Loucy (cell line): ENCODE measurements at regions not wholly inside any gene's neighbourhood (a gene's known extent, or its start where the extent isn't known, plus 50 kb on each side); places are given as distances from the start of the nearest gene placed in this dataset.

Experiments used
- H2AFZ ChIP-seq: fragments of 200-600 bp; sonication (generic); 2 replicates; pipeline ENCODE4 v1.6.0; 2016; ENCODE audit warnings: antibody characterized with exemption, mild to moderate bottlenecking, low read length, moderate library complexity
- H3F3A ChIP-seq: fragments of 200-600 bp; 2 replicates; pipeline ENCODE4 v1.6.0; 2016; ENCODE audit warnings: antibody characterized with exemption, low read depth, mild to moderate bottlenecking
- H3K27me3 ChIP-seq: fragments of 200-600 bp; sonication (generic); 2 replicates; pipeline ENCODE4 v1.6.1; 2014; ENCODE audit warnings: low read length, mild to moderate bottlenecking; ENCODE audit not compliant: insufficient read depth, poor library complexity, severe bottlenecking
- H3K36me3 ChIP-seq: fragments of 200-600 bp; sonication (generic); 2 replicates; pipeline ENCODE4 v1.6.1; 2016; ENCODE audit warnings: low read length; ENCODE audit not compliant: insufficient read depth
- H3K4me1 ChIP-seq: fragments of 200-600 bp; sonication (generic); 2 replicates; pipeline ENCODE4 v1.5.1; 2014; ENCODE audit warnings: low read length, mild to moderate bottlenecking; ENCODE audit not compliant: insufficient read depth, poor library complexity, severe bottlenecking
- H3K4me2 ChIP-seq: fragments of 200-600 bp; sonication (generic); 2 replicates; pipeline ENCODE4 v1.6.0; 2014; ENCODE audit warnings: antibody characterized with exemption, low read length, low read depth, mild to moderate bottlenecking; ENCODE audit not compliant: poor library complexity, severe bottlenecking
- H3K4me3 ChIP-seq: fragments of 200-600 bp; sonication (generic); 2 replicates; pipeline ENCODE4 v1.5.1; 2014; ENCODE audit warnings: low read length, mild to moderate bottlenecking, mixed read lengths; ENCODE audit not compliant: poor library complexity, severe bottlenecking
- H3K79me2 ChIP-seq: fragments of 200-600 bp; sonication (generic); 2 replicates; pipeline ENCODE4 v1.6.1; 2014; ENCODE audit warnings: low read length; ENCODE audit not compliant: insufficient read depth
- H3K9ac ChIP-seq: fragments of 200-600 bp; sonication (generic); 2 replicates; pipeline ENCODE4 v1.6.0; 2014; ENCODE audit warnings: mild to moderate bottlenecking, low read depth, low read length, moderate library complexity; ENCODE audit not compliant: poor library complexity, severe bottlenecking
- H3K9me2 ChIP-seq: fragments of 200-600 bp; sonication (generic); replicated peaks from 2 replicates; pipeline ENCODE4 v1.6.1; 2016; ENCODE audit warnings: low read depth, low read length, mixed read lengths
- H3K9me3 ChIP-seq: fragments of 200-600 bp; sonication (generic); 2 replicates; pipeline ENCODE4 v1.6.1; 2014; ENCODE audit warnings: mild to moderate bottlenecking, antibody characterized with exemption, low read length, low read depth; ENCODE audit not compliant: insufficient read depth
- H4K20me1 ChIP-seq: fragments of 200-600 bp; sonication (generic); 2 replicates; pipeline ENCODE4 v1.6.0; 2014; ENCODE audit warnings: antibody characterized with exemption, low read length, mild to moderate bottlenecking; ENCODE audit not compliant: insufficient read depth, poor library complexity, severe bottlenecking
- EZH2phosphoT487 ChIP-seq: fragments of 200-600 bp; IDR thresholded peaks from 2 replicates; pipeline ENCODE4 v1.6.1; 2018; ENCODE audit warnings: antibody characterized with exemption, mild to moderate bottlenecking, moderate library complexity, borderline replicate concordance
- TF ChIP-seq, protein P1 (sequence below): fragments of 200-600 bp; sonication (generic); conservative IDR thresholded peaks from 2 replicates; pipeline ENCODE4 v1.5.1; 2014; ENCODE audit warnings: mild to moderate bottlenecking, antibody characterized with exemption, low read length

DNA sequence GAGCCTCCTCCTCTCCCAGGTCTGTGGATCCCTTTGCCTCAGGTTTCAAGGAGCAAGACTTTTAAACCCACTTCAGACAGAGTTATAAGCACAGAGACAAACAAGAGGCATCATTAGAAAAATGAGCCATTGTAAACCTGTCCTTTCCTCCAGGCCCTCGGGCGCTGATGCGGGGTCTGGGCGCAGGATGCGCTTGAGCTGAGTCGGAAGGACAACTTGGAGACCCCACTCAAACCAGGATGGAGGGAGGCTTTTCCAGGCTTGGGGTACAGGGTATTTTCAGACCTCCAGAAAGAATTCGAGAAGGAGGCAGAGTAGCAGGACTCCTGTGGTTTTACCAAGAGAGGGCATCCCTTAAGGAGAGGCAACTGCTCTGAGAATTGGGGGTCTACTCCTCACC, 155.6 kb downstream of the NUFIP1 start:
- H3K4me3 ChIP-seq = no peak overlapping the region
- no peaks in the 10 kb centered on the region for H3K27me3 ChIP-seq
- no peaks in the 10 kb centered on the region for H3F3A ChIP-seq
- TF ChIP-seq, protein P1, sequence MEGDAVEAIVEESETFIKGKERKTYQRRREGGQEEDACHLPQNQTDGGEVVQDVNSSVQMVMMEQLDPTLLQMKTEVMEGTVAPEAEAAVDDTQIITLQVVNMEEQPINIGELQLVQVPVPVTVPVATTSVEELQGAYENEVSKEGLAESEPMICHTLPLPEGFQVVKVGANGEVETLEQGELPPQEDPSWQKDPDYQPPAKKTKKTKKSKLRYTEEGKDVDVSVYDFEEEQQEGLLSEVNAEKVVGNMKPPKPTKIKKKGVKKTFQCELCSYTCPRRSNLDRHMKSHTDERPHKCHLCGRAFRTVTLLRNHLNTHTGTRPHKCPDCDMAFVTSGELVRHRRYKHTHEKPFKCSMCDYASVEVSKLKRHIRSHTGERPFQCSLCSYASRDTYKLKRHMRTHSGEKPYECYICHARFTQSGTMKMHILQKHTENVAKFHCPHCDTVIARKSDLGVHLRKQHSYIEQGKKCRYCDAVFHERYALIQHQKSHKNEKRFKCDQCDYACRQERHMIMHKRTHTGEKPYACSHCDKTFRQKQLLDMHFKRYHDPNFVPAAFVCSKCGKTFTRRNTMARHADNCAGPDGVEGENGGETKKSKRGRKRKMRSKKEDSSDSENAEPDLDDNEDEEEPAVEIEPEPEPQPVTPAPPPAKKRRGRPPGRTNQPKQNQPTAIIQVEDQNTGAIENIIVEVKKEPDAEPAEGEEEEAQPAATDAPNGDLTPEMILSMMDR = no peak
- no peak for TF ChIP-seq EZH2phosphoT487
- no peaks in the 10 kb centered on the region for H4K20me1 ChIP-seq
- no peaks in the 10 kb centered on the region for H3K36me3 ChIP-seq
- no peak overlapping the region for H3K9ac ChIP-seq
- H3K79me2 ChIP-seq = no peaks in the 10 kb centered on the region
- H2AFZ ChIP-seq = no peak overlapping the region
- H3K4me2 ChIP-seq = no peak overlapping the region
- H3K4me1 ChIP-seq = no peaks in the 10 kb centered on the region
- H3K9me2 ChIP-seq = no peaks in the 10 kb centered on the region
- no peaks in the 10 kb centered on the region for H3K9me3 ChIP-seq

DNA sequence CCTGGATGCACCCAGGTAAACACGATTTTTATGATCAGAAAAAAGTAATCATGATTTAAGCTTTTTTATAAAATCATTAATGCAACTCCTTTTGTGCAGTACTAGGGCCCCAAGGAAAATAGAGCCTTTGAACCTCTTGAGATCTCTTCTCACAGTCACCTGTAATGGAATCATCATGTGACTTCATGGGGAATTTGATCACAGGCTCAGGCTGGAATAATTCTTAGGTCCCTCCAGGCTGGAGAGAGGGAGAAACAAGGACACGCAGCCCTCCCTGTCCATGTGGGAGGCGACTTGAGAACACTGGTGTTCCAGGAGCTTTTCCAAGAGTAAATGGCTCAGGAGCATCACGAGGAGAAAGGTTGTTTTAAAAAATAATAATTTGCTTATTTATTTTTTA, 156.1 kb downstream of the NUFIP1 start:
- Histone ChIP-seq H3K4me3 (no peak overlapping the region), H3K9me2 (no peaks in the 10 kb centered on the region), H4K20me1 (no peaks in the 10 kb centered on the region), H3K4me1 (no peaks in the 10 kb centered on the region), H3K36me3 (no peaks in the 10 kb centered on the region), H3K9me3 (no peaks in the 10 kb centered on the region), H3K27me3 (no peaks in the 10 kb centered on the region), H3K79me2 (no peaks in the 10 kb centered on the region), H3K9ac (no peak overlapping the region), H2AFZ (no peak overlapping the region), H3K4me2 (no peak overlapping the region), H3F3A (no peaks in the 10 kb centered on the region)
- TF ChIP-seq, protein P1 = no peak
- no peak for TF ChIP-seq EZH2phosphoT487

DNA sequence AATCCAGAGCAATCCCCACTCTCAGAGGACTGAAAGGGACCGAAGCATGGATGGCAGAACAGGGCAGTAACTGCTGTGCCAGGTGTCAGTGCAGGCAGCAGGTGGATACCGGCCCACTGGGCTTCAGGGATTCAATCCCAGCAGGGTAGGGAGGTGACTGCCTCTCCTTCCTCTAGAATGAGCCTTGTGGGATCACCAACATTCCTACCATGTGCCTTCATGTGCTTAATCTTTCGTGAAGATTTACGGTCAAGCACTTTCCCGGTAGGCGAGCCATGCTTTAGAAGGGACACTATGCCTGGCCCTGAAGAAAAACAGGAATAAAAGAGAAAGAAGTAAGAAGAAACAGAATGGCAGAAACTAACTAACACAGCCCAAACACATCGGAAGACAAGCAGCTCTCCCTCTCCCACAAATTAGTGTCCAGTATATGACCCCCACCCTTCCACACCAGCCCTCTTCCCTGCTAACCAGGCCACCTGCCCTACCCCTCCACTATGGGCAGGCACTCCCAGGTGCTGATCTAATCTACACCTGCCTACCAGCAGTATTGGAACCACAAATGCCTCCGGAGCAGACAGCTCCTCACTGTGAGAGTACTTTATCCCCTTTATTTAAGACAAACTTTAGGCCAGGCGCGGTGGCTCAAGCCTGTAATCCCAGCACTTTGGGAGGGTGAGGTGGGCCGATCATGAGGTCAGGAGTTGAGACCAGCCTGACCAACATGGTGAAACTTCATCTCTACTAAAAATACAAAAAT, 162.5 kb downstream of the NUFIP1 start:
- H3K9me2 ChIP-seq = no peaks in the 10 kb centered on the region
- H2AFZ ChIP-seq = no peak overlapping the region
- no peaks in the 10 kb centered on the region for H3K79me2 ChIP-seq
- H3K4me2 ChIP-seq = no peak overlapping the region
- TF ChIP-seq, protein P1 = no peak
- TF ChIP-seq EZH2phosphoT487 = no peak
- no peaks in the 10 kb centered on the region for H3K36me3 ChIP-seq
- no peaks in the 10 kb centered on the region for H3K4me1 ChIP-seq
- no peak overlapping the region for H3K4me3 ChIP-seq
- H3K9me3 ChIP-seq = no peaks in the 10 kb centered on the region
- no peaks in the 10 kb centered on the region for H4K20me1 ChIP-seq
- no peaks in the 10 kb centered on the region for H3F3A ChIP-seq
- H3K27me3 ChIP-seq = no peaks in the 10 kb centered on the region
- no peak overlapping the region for H3K9ac ChIP-seq
